Sigmoid colon (tissue), 4 donors: ENCODE measurements at regions not wholly inside any gene's neighbourhood (a gene's known extent, or its start where the extent isn't known, plus 50 kb on each side); places are given as distances from the start of the nearest gene placed in this dataset.

Source experiments
- CTCF ChIP-seq, 4 experiments: fragments of 450-650 bp in 3 of 4; fragments of 200-600 bp in 1 of 4; IDR thresholded peaks; one replicate each; pipeline ENCODE4 v1.5.1; 2016 to 2019; ENCODE audit warnings: antibody characterized with exemption in 4 of 4, mild to moderate bottlenecking in 3 of 4, moderate library complexity in 2 of 4
- EP300 ChIP-seq, 4 donors: sonication (generic); formaldehyde crosslinking; IDR thresholded peaks; one replicate each; pipeline ENCODE4 v1.6.1; 2017; ENCODE audit warnings: antibody characterized with exemption in 4 of 4
- POLR2A ChIP-seq, 2 donors: fragments of 450-650 bp; IDR thresholded peaks; one replicate each; pipeline ENCODE4 v1.6.1; 2016; ENCODE audit warnings: antibody characterized with exemption in 2 of 2, mild to moderate bottlenecking in 2 of 2, moderate library complexity in 2 of 2
- POLR2AphosphoS5 ChIP-seq, 4 donors: sonication (generic); formaldehyde crosslinking; IDR thresholded peaks; one replicate each; pipeline ENCODE4 v1.6.1; 2017; ENCODE audit warnings: antibody characterized with exemption in 4 of 4

GRCh38 chr13:38440666-38441065, 91.0 kb downstream of the UFM1 start:
- no peak for TF ChIP-seq POLR2A (IDR thresholded peaks at IDR 0.05)
- no peak for TF ChIP-seq POLR2AphosphoS5 (IDR thresholded peaks at IDR 0.05)
- no peak for TF ChIP-seq CTCF (IDR thresholded peaks at IDR 0.05)
- TF ChIP-seq EP300 (IDR thresholded peaks at IDR 0.05): no peak
